Left renal cortex interstitium (tissue), 4 donors: ENCODE measurements at regions not wholly inside any gene's neighbourhood (a gene's known extent, or its start where the extent isn't known, plus 50 kb on each side); places are given as distances from the start of the nearest gene placed in this dataset.
"Not testable (repeated sequence)": the region's sequence is repeated elsewhere in the genome, so short reads cannot be mapped to it uniquely, and the experiment has no call there.

Source experiments
- DNase-seq, 4 donors: peaks; one replicate each; pipeline ENCODE4 v3.0.0-alpha.2; 2013; ENCODE audit warnings: low read depth in 4 of 4, low spot score in 2 of 4, missing footprints in 1 of 4

- no peak for DNase-seq
Measured at GRCh38 chr7:142698429-142698828, 50.8 kb upstream of the PRSS1 start.

- DNase-seq, result no peak
Measured at GRCh38 chr7:142697270-142697669, 52.0 kb upstream of the PRSS1 start.

GRCh38 chr7:142696456-142697179 lies 52.7 kb upstream of the PRSS1 start:
- DNase-seq, result no peak

GRCh38 chr7:142693911-142694310 lies 55.4 kb upstream of the PRSS1 start:
- DNase-seq, result no peak

- DNase-seq, result no peak
Measured at GRCh38 chr7:142690554-142691182, 58.6 kb upstream of the PRSS1 start.

- no peak for DNase-seq
Measured at GRCh38 chr7:142689439-142690120, 59.7 kb upstream of the PRSS1 start.

- DNase-seq, result no peak
Measured at GRCh38 chr7:142685877-142686508, 63.3 kb upstream of the PRSS1 start.

GRCh38 chr7:142681314-142682092 lies 67.8 kb upstream of the PRSS1 start:
- no peak for DNase-seq

GRCh38 chr7:142671506-142671905 lies 77.8 kb upstream of the PRSS1 start:
- DNase-seq, result no peak

- DNase-seq, result no peak
Measured at GRCh38 chr7:142670511-142670910, 78.8 kb upstream of the PRSS1 start.

- no peak for DNase-seq
Measured at GRCh38 chr7:142669074-142669654, 80.1 kb upstream of the PRSS1 start.

GRCh38 chr7:142668495-142668894 lies 80.8 kb upstream of the PRSS1 start:
- no peak for DNase-seq

- no peak for DNase-seq
Measured at GRCh38 chr7:142657376-142657775, 91.9 kb upstream of the PRSS1 start.

- no peak for DNase-seq
Measured at GRCh38 chr7:142654398-142654797, 94.9 kb upstream of the PRSS1 start.

- DNase-seq, result no peak
Measured at GRCh38 chr7:142647749-142648148, 101.5 kb upstream of the PRSS1 start.

- no peak for DNase-seq
Measured at GRCh38 chr7:142646386-142647140, 102.7 kb upstream of the PRSS1 start.

- DNase-seq, result no peak
Measured at GRCh38 chr7:142645777-142646176, 103.5 kb upstream of the PRSS1 start.

GRCh38 chr7:142642316-142642715 lies 107.0 kb upstream of the PRSS1 start:
- no peak for DNase-seq

- not testable (repeated sequence) for DNase-seq
Measured at GRCh38 chr7:142641252-142641651, 108.0 kb upstream of the PRSS1 start.

- DNase-seq, result no peak
Measured at GRCh38 chr7:142638581-142638980, 110.7 kb upstream of the PRSS1 start.
